Glomerular visceral epithelial cell (primary cell): ENCODE measurements at regions not wholly inside any gene's neighbourhood (a gene's known extent, or its start where the extent isn't known, plus 50 kb on each side); places are given as distances from the start of the nearest gene placed in this dataset.
A peak's percentile ranks its signal among the peaks of the same experiment; 100 is the strongest.
"Not testable (repeated sequence)": the region's sequence is repeated elsewhere in the genome, so short reads cannot be mapped to it uniquely, and the experiment has no call there.

ENCODE experiments used
- DNase-seq: peaks from one replicate; pipeline ENCODE4 v3.0.0-alpha.2; 2016; ENCODE audit errors: extremely low spot score

- peak; percentile 95 for DNase-seq
These were observed 604.8 kb upstream of the ADAMTS5 start for GRCh38 chr21:27571706-27572105.

- peak; percentile 98 for DNase-seq
These were observed 603.5 kb upstream of the ADAMTS5 start for GRCh38 chr21:27570306-27570868.

- DNase-seq = no peak
These were observed 602.9 kb upstream of the ADAMTS5 start for GRCh38 chr21:27569831-27570230.

GRCh38 chr21:27569091-27569490, 602.2 kb upstream of the ADAMTS5 start:
- DNase-seq = peak; percentile 28

- DNase-seq = no peak
These were observed 600.5 kb upstream of the ADAMTS5 start for GRCh38 chr21:27567381-27567780.

- DNase-seq = no peak
These were observed 599.6 kb upstream of the ADAMTS5 start for GRCh38 chr21:27566521-27566920.

GRCh38 chr21:27565364-27565763, 598.5 kb upstream of the ADAMTS5 start:
- no peak for DNase-seq

- DNase-seq = peak; percentile 74
These were observed 597.9 kb upstream of the ADAMTS5 start for GRCh38 chr21:27564684-27565301.

GRCh38 chr21:27562303-27562702, 595.4 kb upstream of the ADAMTS5 start:
- no peak for DNase-seq

GRCh38 chr21:27561116-27561515, 594.2 kb upstream of the ADAMTS5 start:
- no peak for DNase-seq

- DNase-seq = no peak
These were observed 590.5 kb upstream of the ADAMTS5 start for GRCh38 chr21:27557356-27557755.

- DNase-seq = no peak
These were observed 589.1 kb upstream of the ADAMTS5 start for GRCh38 chr21:27555996-27556395.

GRCh38 chr21:27550287-27550686, 583.4 kb upstream of the ADAMTS5 start:
- DNase-seq = no peak

- DNase-seq = no peak
These were observed 581.6 kb upstream of the ADAMTS5 start for GRCh38 chr21:27548486-27548885.

- DNase-seq = no peak
These were observed 579.0 kb upstream of the ADAMTS5 start for GRCh38 chr21:27545754-27546349.

- DNase-seq = not testable (repeated sequence)
These were observed 575.2 kb upstream of the ADAMTS5 start for GRCh38 chr21:27542126-27542525.

GRCh38 chr21:27536319-27536718, 569.4 kb upstream of the ADAMTS5 start:
- no peak for DNase-seq

GRCh38 chr21:27535188-27535587, 568.3 kb upstream of the ADAMTS5 start:
- no peak for DNase-seq

- DNase-seq = no peak
These were observed 567.3 kb upstream of the ADAMTS5 start for GRCh38 chr21:27534206-27534605.

GRCh38 chr21:27532076-27532475, 565.2 kb upstream of the ADAMTS5 start:
- DNase-seq = peak; percentile 93

- no peak for DNase-seq
These were observed 561.8 kb upstream of the ADAMTS5 start for GRCh38 chr21:27528697-27529096.

GRCh38 chr21:27526451-27526850, 559.6 kb upstream of the ADAMTS5 start:
- no peak for DNase-seq

- no peak for DNase-seq
These were observed 558.9 kb upstream of the ADAMTS5 start for GRCh38 chr21:27525780-27526179.
